Spleen (tissue), 7 donors: ENCODE measurements at regions not wholly inside any gene's neighbourhood (a gene's known extent, or its start where the extent isn't known, plus 50 kb on each side); places are given as distances from the start of the nearest gene placed in this dataset.

Source experiments
- CTCF ChIP-seq, 11 experiments: fragments of 200-600 bp in 7 of 11; fragments of 450-650 bp in 4 of 11; sonication (generic) in 4 of 11; IDR thresholded peaks in 8 of 11; conservative IDR thresholded peaks in 3 of 11; 1 replicate in 7 of 11; 2 replicates in 4 of 11; pipeline versions ENCODE4 v1.4.0 to v1.8.0; 2016 to 2021; ENCODE audit warnings: antibody characterized with exemption in 11 of 11, inconsistent platforms in 4 of 11, mild to moderate bottlenecking in 1 of 11
- POLR2A ChIP-seq, 3 donors: fragments of 450-650 bp; IDR thresholded peaks; one replicate each; pipeline ENCODE4 v1.5.1; 2017; ENCODE audit warnings: antibody characterized with exemption in 3 of 3, mild to moderate bottlenecking in 1 of 3
- POLR2AphosphoS5 ChIP-seq, 3 donors: sonication (generic); formaldehyde crosslinking; IDR thresholded peaks; one replicate each; pipeline ENCODE4 v1.5.1; 2017; ENCODE audit warnings: antibody characterized with exemption in 3 of 3
- donor health status: DM: no; HTN: no; CAD: no; lungs with moderate emphysema.
- donor health status: DM: no; HTN: no; CAD: no.
- donor health status: DM: no; HTN: no; CAD: no.

DNA sequence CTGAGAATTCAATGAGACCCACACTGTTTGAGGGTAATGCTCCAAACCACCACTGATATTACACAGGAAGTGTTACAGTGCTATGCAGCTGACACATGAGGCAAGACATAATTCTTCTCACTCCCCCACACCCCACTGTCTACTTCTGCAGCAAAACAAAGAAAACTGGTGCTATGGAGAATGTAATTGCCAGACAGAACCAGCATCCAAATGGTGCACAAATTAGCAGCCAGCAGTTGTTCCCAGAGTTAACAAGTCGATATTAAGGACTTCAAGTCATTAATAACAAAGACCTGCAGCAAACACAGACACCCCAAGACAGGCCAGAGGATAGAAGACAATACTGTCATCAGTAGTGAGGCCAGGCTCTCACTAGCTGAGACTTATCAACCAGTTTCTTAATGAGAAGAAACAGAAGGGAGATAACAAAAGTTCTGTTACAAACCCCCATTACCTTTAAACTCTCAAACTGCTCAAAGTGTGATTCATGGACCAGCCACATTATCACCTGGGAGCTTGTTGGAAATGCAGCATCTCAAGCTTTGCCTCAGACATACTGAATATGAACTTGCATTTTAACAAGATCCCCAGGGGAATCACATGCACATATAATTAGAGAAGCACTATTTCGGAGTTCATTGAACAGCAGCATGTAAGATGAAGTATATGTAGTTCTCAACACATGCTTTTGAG, 58.7 kb upstream of the FNDC3B start:
- peak in 1 of 11 experiments; percentile 24 for TF ChIP-seq CTCF (IDR thresholded peaks at IDR 0.05 in 8 of 11, conservative IDR thresholded peaks at IDR 0.05 in 3 of 11)
- no peak for TF ChIP-seq POLR2A (IDR thresholded peaks at IDR 0.05)
- TF ChIP-seq POLR2AphosphoS5 (IDR thresholded peaks at IDR 0.05) = no peak
